ENCODE measurements at regions not wholly inside any gene's neighbourhood (a gene's known extent, or its start where the extent isn't known, plus 50 kb on each side); places are given as distances from the start of the nearest gene placed in this dataset.

DNA sequence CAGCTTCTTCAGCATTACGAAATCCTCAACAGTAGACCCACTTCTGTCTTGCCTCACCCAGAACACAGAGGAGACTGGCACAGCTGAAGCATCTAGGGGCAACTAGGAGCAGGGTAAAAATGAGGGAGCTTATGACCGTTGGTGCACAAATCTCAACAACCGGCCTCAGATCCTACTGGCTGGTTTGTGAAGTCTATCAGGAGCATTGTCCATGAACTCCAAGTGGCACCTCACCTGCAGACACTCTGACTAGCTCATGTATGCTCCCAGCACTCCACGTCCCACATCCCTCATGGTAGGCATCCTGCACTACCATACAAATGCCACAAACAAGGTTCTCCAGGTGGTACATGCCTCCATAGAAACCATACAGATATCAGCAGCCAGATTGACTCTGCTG lies 163.1 kb downstream of the TLE3 start:
- Mint-ChIP-seq H3K4me1 (peaks cover 4% of the 10 kb centered on the region), H3K27me3 (peaks cover 32% of the 10 kb centered on the region), H3K9me3 (no peaks in the 10 kb centered on the region), H3K36me3 (ENCODE audit: insufficient read depth) (peaks cover 2% of the 10 kb centered on the region), H3K4me3 (no peak overlapping the region), H3K27ac (ENCODE audit: low read depth) (no peak overlapping the region)
- ATAC-seq (replicated peaks; ENCODE audit: extremely low read depth, poor library complexity, severe bottlenecking) (no peak), DNase-seq (ENCODE audit: low spot score in 2 of 2) (no peak)

- H3K4me1 Mint-ChIP-seq: peaks cover 8% of the 10 kb centered on the region
- H3K27me3 Mint-ChIP-seq: peaks cover 12% of the 10 kb centered on the region
- no peaks in the 10 kb centered on the region for H3K36me3 Mint-ChIP-seq (ENCODE audit: insufficient read depth)
- no peak overlapping the region for H3K27ac Mint-ChIP-seq (ENCODE audit: low read depth)
- ATAC-seq (replicated peaks; ENCODE audit: extremely low read depth, poor library complexity, severe bottlenecking) (no peak), DNase-seq (ENCODE audit: low spot score in 2 of 2) (no peak)
- H3K4me3 Mint-ChIP-seq: no peak overlapping the region
- no peaks in the 10 kb centered on the region for H3K9me3 Mint-ChIP-seq
These were observed 157.9 kb downstream of the TLE3 start for GRCh38 chr15:69939513-69940440.

DNA sequence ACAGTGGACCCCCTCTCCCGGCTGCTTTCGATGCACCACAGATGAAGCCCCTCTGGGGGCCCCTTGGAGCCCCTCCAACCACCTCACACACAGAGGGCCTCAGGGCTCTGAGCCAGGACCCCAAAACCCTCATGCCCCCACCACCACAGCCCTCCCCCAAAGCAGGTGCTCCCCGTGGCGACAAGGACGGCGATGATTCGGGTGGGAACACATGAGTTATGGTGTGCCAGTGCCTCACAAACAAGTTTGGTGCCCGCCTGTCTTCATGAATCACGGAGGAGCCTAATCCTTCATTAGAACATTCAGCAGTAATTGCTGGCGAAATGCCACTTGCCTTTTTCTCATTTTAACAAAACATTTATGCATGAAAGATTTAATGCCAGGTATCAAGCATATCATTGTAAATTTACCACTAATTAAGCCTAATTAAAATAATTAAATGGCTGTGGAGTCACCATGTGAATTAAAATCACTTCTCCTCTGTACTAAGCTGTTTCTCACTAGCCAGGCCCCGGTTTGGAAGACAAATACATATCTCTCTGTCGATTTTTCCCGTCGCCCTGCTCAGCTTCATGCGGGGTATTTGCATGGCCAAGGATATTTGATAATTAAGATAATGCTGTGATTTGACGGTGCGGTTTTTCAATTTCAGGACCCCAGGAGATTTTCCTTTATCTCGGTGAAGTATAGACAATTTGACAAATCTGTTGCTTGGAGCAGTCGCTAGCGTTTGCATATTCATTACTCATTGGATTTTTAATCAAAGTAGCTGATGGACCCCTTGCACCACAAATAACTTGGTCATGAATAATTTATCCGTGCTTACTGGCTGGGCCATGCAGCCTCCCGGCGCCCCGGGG lies 157.0 kb downstream of the TLE3 start:
- Mint-ChIP-seq H3K27ac (ENCODE audit: low read depth) (no peak overlapping the region), H3K27me3 (peaks cover 3% of the 10 kb centered on the region), H3K36me3 (ENCODE audit: insufficient read depth) (no peaks in the 10 kb centered on the region), H3K4me3 (no peak overlapping the region), H3K4me1 (peaks cover 8% of the 10 kb centered on the region), H3K9me3 (no peaks in the 10 kb centered on the region)
- no peak for ATAC-seq (replicated peaks; ENCODE audit: extremely low read depth, poor library complexity, severe bottlenecking)
- no peak for DNase-seq (ENCODE audit: low spot score in 2 of 2)

DNA sequence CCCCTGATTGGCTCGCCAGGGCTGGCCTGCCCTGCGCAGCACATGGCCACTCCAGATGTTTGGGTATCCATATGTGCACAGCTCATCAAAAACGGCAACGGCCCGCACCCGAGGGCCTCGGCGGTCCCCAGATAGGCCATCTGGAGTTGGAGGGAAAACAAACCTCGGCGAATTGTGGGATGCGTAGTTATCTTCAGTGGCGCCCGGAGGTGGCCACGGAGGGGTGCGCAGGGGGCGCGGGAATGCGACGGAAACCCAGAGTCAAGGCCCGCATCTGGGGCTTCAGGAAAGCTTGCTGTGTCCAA lies 156.5 kb downstream of the TLE3 start:
- no peak overlapping the region for H3K27ac Mint-ChIP-seq (ENCODE audit: low read depth)
- H3K4me1 Mint-ChIP-seq: peaks cover 8% of the 10 kb centered on the region
- H3K4me3 Mint-ChIP-seq: no peak overlapping the region
- no peaks in the 10 kb centered on the region for H3K36me3 Mint-ChIP-seq (ENCODE audit: insufficient read depth)
- H3K9me3 Mint-ChIP-seq: no peaks in the 10 kb centered on the region
- no peak for DNase-seq (ENCODE audit: low spot score in 2 of 2)
- H3K27me3 Mint-ChIP-seq: no peaks in the 10 kb centered on the region
- ATAC-seq (replicated peaks; ENCODE audit: extremely low read depth, poor library complexity, severe bottlenecking): no peak

DNA sequence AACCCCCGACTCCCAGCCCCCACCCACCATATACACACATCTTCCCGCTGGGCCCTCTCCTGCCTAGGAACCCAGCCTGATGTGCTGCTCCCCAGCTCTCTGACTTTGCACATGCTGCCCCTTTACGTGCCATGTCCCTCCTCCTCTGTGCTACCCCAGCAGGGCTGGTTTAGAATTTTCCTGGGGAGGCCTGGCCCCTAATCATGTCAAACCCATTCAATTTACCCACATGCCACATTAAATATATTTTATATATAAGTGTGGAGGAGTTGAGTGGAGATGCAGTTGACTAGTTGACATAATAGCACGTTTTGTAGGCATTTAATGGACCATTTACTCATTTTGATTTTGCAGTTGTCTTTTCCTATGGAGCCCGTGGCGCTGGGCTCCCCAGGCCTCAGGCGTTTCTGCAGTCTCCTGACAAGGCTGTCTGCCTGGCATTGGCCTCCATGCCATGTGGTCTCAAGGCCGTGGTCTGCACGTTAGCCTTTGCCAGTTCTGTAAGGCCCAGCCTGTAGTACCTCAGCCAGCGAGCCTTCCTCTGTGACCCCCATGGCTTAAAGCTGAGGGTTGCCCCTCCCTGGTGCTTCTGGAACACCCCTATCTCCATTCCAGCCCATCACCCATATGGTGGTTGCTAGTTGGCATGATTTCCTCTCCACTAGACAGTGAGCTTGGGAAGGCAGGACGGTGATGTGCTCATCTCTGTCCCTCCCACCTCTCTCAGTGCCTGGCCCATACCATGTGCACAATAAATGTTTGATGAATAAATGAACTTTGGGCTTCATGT lies 155.8 kb downstream of the TLE3 start:
- no peaks in the 10 kb centered on the region for H3K27me3 Mint-ChIP-seq
- no peak for DNase-seq (ENCODE audit: low spot score in 2 of 2)
- H3K27ac Mint-ChIP-seq (ENCODE audit: low read depth): no peak overlapping the region
- H3K4me1 Mint-ChIP-seq: peaks cover 8% of the 10 kb centered on the region
- no peak overlapping the region for H3K4me3 Mint-ChIP-seq
- ATAC-seq (replicated peaks; ENCODE audit: extremely low read depth, poor library complexity, severe bottlenecking): no peak
- no peaks in the 10 kb centered on the region for H3K36me3 Mint-ChIP-seq (ENCODE audit: insufficient read depth)
- no peaks in the 10 kb centered on the region for H3K9me3 Mint-ChIP-seq

DNA sequence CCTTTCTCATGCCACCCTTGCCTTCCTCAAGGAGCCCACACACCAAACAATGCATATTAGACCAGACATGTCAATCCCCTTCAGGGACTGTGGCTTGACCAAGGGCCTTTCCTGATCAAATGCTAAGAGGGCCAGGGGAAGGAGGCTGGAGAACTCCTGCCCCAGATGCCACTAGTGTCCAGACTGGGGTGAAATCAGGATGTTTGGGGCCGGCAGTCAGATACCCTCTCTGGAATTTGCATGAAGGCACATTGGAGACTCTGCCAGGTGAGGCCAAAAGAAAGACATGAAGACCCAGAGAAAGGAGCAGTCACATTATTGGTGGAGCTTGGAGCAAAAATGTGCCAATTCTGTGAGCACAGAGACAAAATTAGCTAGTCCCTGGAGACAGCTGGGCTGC lies 154.1 kb downstream of the TLE3 start:
- DNase-seq (ENCODE audit: low spot score in 2 of 2) (no peak), ATAC-seq (replicated peaks; ENCODE audit: extremely low read depth, poor library complexity, severe bottlenecking) (no peak)
- Mint-ChIP-seq H3K27ac (ENCODE audit: low read depth) (no peak overlapping the region), H3K9me3 (no peaks in the 10 kb centered on the region), H3K4me3 (no peak overlapping the region), H3K36me3 (ENCODE audit: insufficient read depth) (no peaks in the 10 kb centered on the region), H3K27me3 (no peaks in the 10 kb centered on the region), H3K4me1 (peaks cover 8% of the 10 kb centered on the region)

DNA sequence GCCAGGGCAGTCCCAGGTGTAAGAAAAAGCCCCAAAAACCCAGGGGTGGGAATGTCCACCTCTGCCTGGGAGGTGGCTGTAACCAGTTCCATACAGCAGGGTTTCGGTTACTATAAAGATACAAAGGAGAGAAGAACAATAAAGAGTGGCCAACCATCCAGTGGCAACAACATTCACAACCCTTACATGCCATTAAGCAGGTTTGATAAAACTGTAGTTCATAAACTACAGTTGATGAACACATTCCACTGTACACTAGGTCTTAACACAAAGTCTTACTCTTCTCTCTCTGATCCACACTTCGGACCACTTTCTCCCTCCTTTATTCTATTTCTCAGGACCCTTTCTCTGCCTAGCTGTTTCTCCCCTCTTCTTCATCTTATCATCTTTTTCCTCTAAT lies 152.0 kb downstream of the TLE3 start:
- H3K27ac Mint-ChIP-seq (ENCODE audit: low read depth): no peak overlapping the region
- DNase-seq (ENCODE audit: low spot score in 2 of 2): no peak
- ATAC-seq (replicated peaks; ENCODE audit: extremely low read depth, poor library complexity, severe bottlenecking): no peak
- no peaks in the 10 kb centered on the region for H3K4me1 Mint-ChIP-seq
- no peaks in the 10 kb centered on the region for H3K27me3 Mint-ChIP-seq
- H3K9me3 Mint-ChIP-seq: no peaks in the 10 kb centered on the region
- no peak overlapping the region for H3K4me3 Mint-ChIP-seq
- H3K36me3 Mint-ChIP-seq (ENCODE audit: insufficient read depth): no peaks in the 10 kb centered on the region

DNA sequence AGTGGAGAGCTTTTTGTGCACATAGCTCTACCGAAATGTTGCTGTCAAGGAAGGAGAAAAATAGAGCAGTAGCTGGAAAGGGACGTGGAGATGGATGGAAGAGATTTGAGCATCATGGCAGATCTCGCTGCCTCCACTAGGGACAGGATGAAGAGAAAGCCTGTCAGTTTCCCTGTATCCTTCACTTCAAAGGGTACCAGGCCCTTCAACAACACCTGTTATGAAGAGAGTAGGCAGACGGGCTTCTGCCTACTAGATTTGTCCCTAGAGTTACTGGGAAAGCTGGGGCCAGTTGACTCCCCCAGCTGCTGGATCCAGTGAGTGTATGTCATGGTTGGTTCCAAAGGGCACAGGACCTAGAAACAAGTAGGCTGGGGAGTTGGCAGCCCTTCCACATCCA lies 150.8 kb downstream of the TLE3 start:
- Mint-ChIP-seq H3K4me3 (no peak overlapping the region), H3K27ac (ENCODE audit: low read depth) (no peak overlapping the region), H3K4me1 (no peaks in the 10 kb centered on the region), H3K9me3 (no peaks in the 10 kb centered on the region), H3K36me3 (ENCODE audit: insufficient read depth) (no peaks in the 10 kb centered on the region), H3K27me3 (no peaks in the 10 kb centered on the region)
- ATAC-seq (replicated peaks; ENCODE audit: extremely low read depth, poor library complexity, severe bottlenecking) (no peak), DNase-seq (ENCODE audit: low spot score in 2 of 2) (no peak)

DNA sequence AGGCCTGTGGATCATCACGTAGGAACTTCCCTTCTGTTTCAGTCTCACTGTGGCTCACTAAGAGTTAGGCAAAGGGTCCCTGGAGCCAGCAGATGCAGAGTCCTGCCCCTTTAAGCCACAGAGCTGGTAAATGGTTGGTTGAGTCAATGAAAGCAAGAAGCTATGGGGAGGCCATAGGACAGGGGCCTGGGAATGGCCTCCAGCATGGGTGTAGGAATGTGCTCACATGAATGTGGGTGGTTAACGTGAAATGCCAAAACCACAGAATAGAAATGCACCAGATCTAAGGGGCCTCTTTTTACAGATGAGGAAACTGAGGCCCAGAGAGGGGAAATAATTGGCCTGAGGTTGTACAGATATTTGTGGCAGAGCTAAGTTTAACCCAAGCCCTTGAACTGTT lies 150.3 kb downstream of the TLE3 start:
- no peaks in the 10 kb centered on the region for H3K9me3 Mint-ChIP-seq
- ATAC-seq (replicated peaks; ENCODE audit: extremely low read depth, poor library complexity, severe bottlenecking) (no peak), DNase-seq (ENCODE audit: low spot score in 2 of 2) (no peak)
- H3K36me3 Mint-ChIP-seq (ENCODE audit: insufficient read depth): no peaks in the 10 kb centered on the region
- no peaks in the 10 kb centered on the region for H3K27me3 Mint-ChIP-seq
- H3K4me1 Mint-ChIP-seq: no peaks in the 10 kb centered on the region
- no peak overlapping the region for H3K4me3 Mint-ChIP-seq
- H3K27ac Mint-ChIP-seq (ENCODE audit: low read depth): no peak overlapping the region

DNA sequence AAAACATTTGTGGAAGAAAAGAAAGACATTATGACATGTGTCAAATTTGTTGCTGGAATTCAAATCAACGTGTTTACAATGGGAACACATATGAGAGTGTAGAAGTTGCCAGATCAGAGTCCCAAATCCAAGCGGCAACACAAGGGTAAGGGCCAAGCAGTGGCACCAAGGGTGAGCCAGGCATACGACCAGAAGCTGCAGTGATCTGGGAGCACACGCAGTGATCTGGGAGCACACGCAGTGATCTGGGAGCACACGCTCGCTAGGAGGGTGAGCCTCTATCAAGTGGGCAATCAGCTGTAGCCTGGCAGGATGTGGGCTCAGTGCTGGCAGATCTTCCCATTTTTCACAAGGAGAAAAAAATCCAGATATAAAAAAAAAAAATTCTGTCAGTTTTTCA lies 148.2 kb downstream of the TLE3 start:
- H3K27me3 Mint-ChIP-seq: no peaks in the 10 kb centered on the region
- peaks cover 2% of the 10 kb centered on the region for H3K36me3 Mint-ChIP-seq (ENCODE audit: insufficient read depth)
- no peaks in the 10 kb centered on the region for H3K4me1 Mint-ChIP-seq
- H3K9me3 Mint-ChIP-seq: no peaks in the 10 kb centered on the region
- ATAC-seq (replicated peaks; ENCODE audit: extremely low read depth, poor library complexity, severe bottlenecking): no peak
- no peak for DNase-seq (ENCODE audit: low spot score in 2 of 2)
- H3K4me3 Mint-ChIP-seq: no peak overlapping the region
- no peak overlapping the region for H3K27ac Mint-ChIP-seq (ENCODE audit: low read depth)

DNA sequence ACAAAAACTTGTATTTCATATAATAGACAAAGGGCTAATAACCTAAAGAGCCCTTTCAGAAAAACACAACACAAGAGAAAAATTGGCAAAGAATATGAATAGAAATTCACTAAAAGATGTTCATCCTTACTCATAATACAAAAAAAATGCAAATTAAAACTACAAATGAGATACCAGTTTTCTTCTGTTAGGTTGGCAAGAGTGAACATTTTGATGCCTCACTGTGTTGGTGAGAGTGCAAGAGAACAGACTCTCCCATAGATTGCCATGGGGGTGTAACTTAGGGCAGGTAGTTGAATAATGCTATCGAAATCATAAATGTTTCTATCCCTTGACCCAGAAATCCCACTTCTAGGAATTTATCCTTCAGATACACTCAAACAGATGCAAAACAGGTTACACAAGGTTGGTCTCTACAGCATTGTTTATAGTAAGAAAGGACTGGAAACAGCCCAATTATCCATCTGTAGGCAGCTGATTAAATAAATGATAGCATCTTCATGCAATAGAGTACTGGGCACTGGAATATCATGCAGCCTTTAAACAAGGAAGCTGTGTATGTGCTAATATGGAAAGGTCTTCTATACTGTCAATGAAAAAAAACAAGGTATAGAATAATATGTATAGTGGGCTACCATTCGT lies 146.3 kb downstream of the TLE3 start:
- Mint-ChIP-seq H3K9me3 (no peaks in the 10 kb centered on the region), H3K36me3 (ENCODE audit: insufficient read depth) (peaks cover 2% of the 10 kb centered on the region), H3K27me3 (no peaks in the 10 kb centered on the region), H3K4me1 (no peaks in the 10 kb centered on the region), H3K4me3 (no peak overlapping the region), H3K27ac (ENCODE audit: low read depth) (no peak overlapping the region)
- DNase-seq (ENCODE audit: low spot score in 2 of 2) (no peak), ATAC-seq (replicated peaks; ENCODE audit: extremely low read depth, poor library complexity, severe bottlenecking) (no peak)

DNA sequence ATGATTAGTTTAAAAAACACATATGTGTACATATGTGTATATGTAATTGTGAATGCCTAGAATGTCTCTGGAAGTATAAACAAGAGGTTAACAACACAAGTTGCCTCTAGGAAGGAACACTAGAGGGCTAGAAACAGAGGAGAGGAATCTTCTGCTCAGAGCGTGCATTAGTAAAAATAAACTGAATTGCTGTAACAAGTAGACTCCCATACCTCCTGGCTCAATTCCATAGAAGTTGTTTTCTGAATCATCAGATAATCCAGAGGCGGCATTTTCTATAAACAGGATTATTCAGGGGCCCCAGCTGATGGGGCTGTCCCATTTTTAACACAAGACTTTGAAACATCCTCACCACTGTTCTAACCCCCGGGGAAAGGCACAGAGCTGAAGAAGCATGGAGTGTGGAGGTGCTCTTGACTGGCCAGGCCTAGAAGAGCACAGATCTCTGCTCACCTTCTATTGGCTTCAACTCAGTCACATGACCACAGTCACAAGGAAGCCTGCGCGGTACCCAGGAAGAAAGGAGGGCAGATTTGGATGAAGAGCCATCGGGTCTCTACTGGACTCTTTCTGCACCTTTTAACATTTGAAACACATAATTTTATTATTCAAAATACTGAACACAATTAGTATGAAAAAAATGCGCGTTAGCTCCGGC lies 145.7 kb downstream of the TLE3 start:
- ATAC-seq (replicated peaks; ENCODE audit: extremely low read depth, poor library complexity, severe bottlenecking): no peak
- Mint-ChIP-seq H3K36me3 (ENCODE audit: insufficient read depth) (peaks cover 2% of the 10 kb centered on the region), H3K9me3 (no peaks in the 10 kb centered on the region), H3K27me3 (no peaks in the 10 kb centered on the region), H3K27ac (ENCODE audit: low read depth) (no peak overlapping the region), H3K4me1 (no peaks in the 10 kb centered on the region), H3K4me3 (no peak overlapping the region)
- no peak for DNase-seq (ENCODE audit: low spot score in 2 of 2)

Data from central memory CD8-positive, alpha-beta T cell (primary cell).